Colonic mucosa (tissue), 4 donors: ENCODE measurements at regions not wholly inside any gene's neighbourhood (a gene's known extent, or its start where the extent isn't known, plus 50 kb on each side); places are given as distances from the start of the nearest gene placed in this dataset.

ENCODE experiments used
- DNase-seq: peaks from one replicate; pipeline ENCODE4 v3.0.0-alpha.2; 2020
- H3K27ac ChIP-seq: fragments of 200-600 bp; one replicate; pipeline ENCODE4 v1.8.0; 2021
- H3K27me3 ChIP-seq: fragments of 200-600 bp; one replicate; pipeline ENCODE4 v1.8.0; 2021
- H3K36me3 ChIP-seq: fragments of 200-600 bp; one replicate; pipeline ENCODE4 v1.8.0; 2021
- H3K4me1 ChIP-seq: fragments of 200-600 bp; one replicate; pipeline ENCODE4 v1.8.0; 2021; ENCODE audit warnings: mild to moderate bottlenecking
- H3K4me3 ChIP-seq: fragments of 200-600 bp; one replicate; pipeline ENCODE4 v1.8.0; 2021
- H3K9ac ChIP-seq, 2 donors: one replicate each; pipeline ENCODE4 v1.7.0; 2013; ENCODE audit warnings: control low read depth in 2 of 2, low read depth in 2 of 2, low read length in 2 of 2
- H3K9me3 ChIP-seq: fragments of 200-600 bp; one replicate; pipeline ENCODE4 v1.8.0; 2021
- CTCF ChIP-seq: fragments of 200-600 bp; IDR thresholded peaks from one replicate; pipeline ENCODE4 v1.8.0; 2022; ENCODE audit warnings: antibody characterized with exemption, mild to moderate bottlenecking
- intact Hi-C: fragments of 100-400 bp; cut with DNase I; formaldehyde crosslinking; loops from one replicate; pipeline ENCODE4 v1.14.1; 2022
- donor health status: healthy.
- donor health status: DM: no; HTN: no; CAD: no.
- donor health status: DM: no; HTN: no; CAD: no.

DNA sequence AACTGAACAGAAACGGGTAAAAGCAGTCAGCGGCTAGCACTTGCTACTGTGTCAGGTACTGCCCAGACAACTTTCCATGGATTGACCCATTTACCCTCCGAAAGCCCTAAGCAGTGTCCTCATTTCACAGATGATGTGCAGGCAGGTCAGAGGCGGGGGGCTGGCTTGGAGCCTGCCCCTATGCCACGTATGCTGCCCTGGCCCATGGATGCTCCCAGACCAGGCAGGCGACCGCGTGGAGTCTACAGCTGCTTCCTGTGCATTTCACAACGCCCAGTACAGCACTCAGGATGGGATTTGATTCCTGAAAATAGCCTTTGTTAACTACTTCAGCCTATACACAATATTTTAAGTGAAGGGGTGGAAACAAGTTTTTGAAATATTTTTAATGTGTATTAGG is 202.9 kb downstream of the NXNL2 start:
- Histone ChIP-seq H3K9ac (no peak overlapping the region), H3K27ac (no peak overlapping the region), H3K36me3 (no peaks in the 10 kb centered on the region), H3K4me1 (no peaks in the 10 kb centered on the region), H3K9me3 (no peaks in the 10 kb centered on the region), H3K27me3 (no peaks in the 10 kb centered on the region), H3K4me3 (no peak overlapping the region)
- intact Hi-C loops = no loop called here
- TF ChIP-seq CTCF = no peak
- no peak for DNase-seq

DNA sequence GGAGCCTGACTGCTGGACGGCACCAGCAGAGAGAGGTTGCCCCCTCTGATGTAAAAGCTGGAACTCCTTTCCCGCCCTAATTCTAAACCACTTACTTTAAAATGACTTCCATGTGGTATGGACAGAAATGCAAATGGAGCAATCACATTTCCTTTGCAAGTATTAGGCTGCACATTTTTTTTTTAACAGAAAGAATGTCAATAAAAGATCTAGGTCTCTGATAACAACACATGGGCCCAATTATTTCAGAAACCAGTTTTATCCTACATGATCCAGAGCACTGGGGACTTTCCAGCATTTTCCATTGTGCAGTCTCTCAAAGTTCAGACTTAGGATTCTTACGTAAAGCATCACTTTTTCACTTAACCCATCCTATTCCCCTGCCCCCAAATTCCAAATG is 203.7 kb downstream of the NXNL2 start:
- Histone ChIP-seq H3K9me3 (no peaks in the 10 kb centered on the region), H3K27ac (no peak overlapping the region), H3K9ac (no peak overlapping the region), H3K4me3 (no peak overlapping the region), H3K4me1 (no peaks in the 10 kb centered on the region), H3K27me3 (no peaks in the 10 kb centered on the region), H3K36me3 (no peaks in the 10 kb centered on the region)
- intact Hi-C loops = no loop called here
- TF ChIP-seq CTCF = no peak
- DNase-seq = no peak

GRCh38 chr9:88739373-88739772 is 204.4 kb downstream of the NXNL2 start:
- H3K4me3 ChIP-seq = no peak overlapping the region
- TF ChIP-seq CTCF = no peak
- no peaks in the 10 kb centered on the region for H3K27me3 ChIP-seq
- H3K36me3 ChIP-seq = no peaks in the 10 kb centered on the region
- no peak overlapping the region for H3K9ac ChIP-seq
- intact Hi-C loops = no loop called here
- no peaks in the 10 kb centered on the region for H3K9me3 ChIP-seq
- H3K27ac ChIP-seq = no peak overlapping the region
- H3K4me1 ChIP-seq = no peaks in the 10 kb centered on the region
- no peak for DNase-seq

- no peaks in the 10 kb centered on the region for H3K4me1 ChIP-seq
- intact Hi-C loops = loop anchor here (10.0 kb wide), 1 partner anchor 254 kb away; the partner anchor contains the start of gene S1PR3
- no peak for TF ChIP-seq CTCF
Measured at GRCh38 chr9:88740844-88741243, 205.9 kb downstream of the NXNL2 start.

DNA sequence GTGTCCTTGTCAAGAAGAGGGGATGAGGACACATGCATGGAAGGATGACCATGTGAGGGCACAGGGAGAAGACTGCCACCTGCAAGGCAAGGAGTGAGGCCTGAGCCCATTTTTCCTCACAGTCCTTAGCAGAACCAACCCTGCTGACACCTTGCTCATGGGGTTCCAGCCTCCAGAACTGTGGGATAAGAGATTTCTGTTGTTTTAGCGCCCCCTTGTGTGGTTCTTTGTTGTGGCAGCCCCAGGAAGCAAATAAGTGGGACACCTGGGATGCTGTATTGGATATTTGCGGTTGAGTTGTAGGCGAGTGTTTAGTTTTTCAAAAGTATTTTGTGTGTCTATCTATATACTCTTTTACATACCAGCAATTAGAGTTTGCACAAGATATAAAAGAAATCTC is 206.4 kb downstream of the NXNL2 start:
- H3K9ac ChIP-seq = no peak overlapping the region
- H3K27me3 ChIP-seq = no peaks in the 10 kb centered on the region
- H3K4me3 ChIP-seq = no peak overlapping the region
- intact Hi-C loops = loop anchor here (10.0 kb wide), 1 partner anchor 253 kb away; the partner anchor contains the start of gene S1PR3
- peak; percentile 22 for TF ChIP-seq CTCF
- no peak for DNase-seq
- H3K4me1 ChIP-seq = no peaks in the 10 kb centered on the region
- H3K36me3 ChIP-seq = no peaks in the 10 kb centered on the region
- H3K9me3 ChIP-seq = no peaks in the 10 kb centered on the region
- no peak overlapping the region for H3K27ac ChIP-seq

More at GRCh38 chr9:88740844-88741243, 205.9 kb downstream of the NXNL2 start:
- DNase-seq = no peak
- Histone ChIP-seq H3K36me3 (no peaks in the 10 kb centered on the region), H3K27ac (no peak overlapping the region), H3K27me3 (no peaks in the 10 kb centered on the region), H3K9me3 (no peaks in the 10 kb centered on the region), H3K9ac (no peak overlapping the region), H3K4me3 (no peak overlapping the region)
